WTC11 (cell line): ENCODE measurements at regions not wholly inside any gene's neighbourhood (a gene's known extent, or its start where the extent isn't known, plus 50 kb on each side); places are given as distances from the start of the nearest gene placed in this dataset.

Experiments
- ATAC-seq: fragments of 200-7000 bp; cut with Tn5 transposase; 2 replicates; pipeline ENCODE4 v1.10.0; 2021; ENCODE audit warnings: mild to moderate bottlenecking, moderate library complexity
- CTCF ChIA-PET: fragments of 300-600 bp; sonication (Branson Sonifier 250); formaldehyde crosslinking; loops from one replicate; lab custom pipeline; 2021; ENCODE audit warnings: antibody characterized with exemption; lab: Charles Lee
- POLR2A ChIA-PET: fragments of 350-600 bp; sonication (Branson Sonifier 250); formaldehyde crosslinking; loops from one replicate; lab custom pipeline; 2021; ENCODE audit warnings: antibody characterized with exemption; lab: Charles Lee
- DNase-seq: peaks from one replicate; pipeline ENCODE4 v3.0.0; 2021; ENCODE audit warnings: low spot score
- H3K27ac Mint-ChIP-seq: 2 replicates; pipeline ENCODE4 v1.8.0; 2021; ENCODE audit warnings: mixed read lengths
- H3K27me3 Mint-ChIP-seq: 2 replicates; pipeline ENCODE4 v1.8.0; 2021; ENCODE audit warnings: low read depth, mild to moderate bottlenecking, moderate library complexity, mixed read lengths
- H3K36me3 Mint-ChIP-seq: 2 replicates; pipeline ENCODE4 v1.8.0; 2021; ENCODE audit warnings: mixed read lengths
- H3K4me1 Mint-ChIP-seq: 2 replicates; pipeline ENCODE4 v1.8.0; 2022; ENCODE audit warnings: mixed read lengths
- H3K4me3 Mint-ChIP-seq: 2 replicates; pipeline ENCODE4 v1.8.0; 2021; ENCODE audit warnings: mild to moderate bottlenecking, moderate library complexity, mixed read lengths
- H3K9me3 Mint-ChIP-seq: 2 replicates; pipeline ENCODE4 v1.8.0; 2021; ENCODE audit warnings: mixed read lengths
- ATF6 ChIP-seq: sonication (generic); formaldehyde crosslinking; IDR thresholded peaks from 2 replicates; pipeline ENCODE4 v1.8.1; 2023; ENCODE audit warnings: mild to moderate bottlenecking, missing genetic modification reagents
- E2F1 ChIP-seq: sonication (generic); formaldehyde crosslinking; IDR thresholded peaks from 2 replicates; pipeline ENCODE4 v1.8.0; 2022; ENCODE audit warnings: mild to moderate bottlenecking, missing genetic modification reagents
- E2F5 ChIP-seq: sonication (generic); formaldehyde crosslinking; IDR thresholded peaks from 2 replicates; pipeline ENCODE4 v1.8.1; 2022; ENCODE audit warnings: mild to moderate bottlenecking, moderate library complexity, missing genetic modification reagents
- IRF1 ChIP-seq: sonication (generic); formaldehyde crosslinking; IDR thresholded peaks from 2 replicates; pipeline ENCODE4 v1.8.0; 2023; ENCODE audit warnings: missing genetic modification reagents
- JAZF1 ChIP-seq: fragments of 250-450 bp; sonication (Bioruptor Pico); IDR thresholded peaks from 2 replicates; pipeline ENCODE4 v1.9.0; 2021; ENCODE audit warnings: moderate library complexity, mild to moderate bottlenecking, inconsistent platforms
- MLX ChIP-seq: sonication (generic); formaldehyde crosslinking; IDR thresholded peaks from 2 replicates; pipeline ENCODE4 v1.8.1; 2023; ENCODE audit warnings: mild to moderate bottlenecking, missing genetic modification reagents, moderate library complexity
- MYBL2 ChIP-seq: sonication (generic); formaldehyde crosslinking; IDR thresholded peaks from 2 replicates; pipeline ENCODE4 v1.8.1; 2023; ENCODE audit warnings: mild to moderate bottlenecking, moderate library complexity, missing genetic modification reagents
- PREB ChIP-seq: sonication (generic); formaldehyde crosslinking; IDR thresholded peaks from 2 replicates; pipeline ENCODE4 v1.8.1; 2022; ENCODE audit warnings: mild to moderate bottlenecking, missing genetic modification reagents, moderate library complexity, borderline replicate concordance
- SP1 ChIP-seq: sonication (generic); formaldehyde crosslinking; conservative IDR thresholded peaks from 2 replicates; pipeline ENCODE4 v1.8.1; 2022; ENCODE audit warnings: missing genetic modification reagents
- TP53 ChIP-seq: sonication (generic); formaldehyde crosslinking; IDR thresholded peaks from 2 replicates; pipeline ENCODE4 v1.8.1; 2023; ENCODE audit warnings: mild to moderate bottlenecking, missing genetic modification reagents
- ZNF138 ChIP-seq: sonication (generic); formaldehyde crosslinking; conservative IDR thresholded peaks from 2 replicates; pipeline ENCODE4 v1.8.1; 2022; ENCODE audit warnings: mild to moderate bottlenecking, moderate library complexity, missing genetic modification reagents
- ZNF219 ChIP-seq: sonication (generic); formaldehyde crosslinking; IDR thresholded peaks from 2 replicates; pipeline ENCODE4 v1.8.0; 2023; ENCODE audit warnings: missing genetic modification reagents, mild to moderate bottlenecking, borderline replicate concordance
- ZNF425 ChIP-seq: fragments of 250-450 bp; sonication (Bioruptor Pico); conservative IDR thresholded peaks from 2 replicates; pipeline ENCODE4 v1.9.0; 2021; ENCODE audit warnings: mild to moderate bottlenecking
- TF ChIP-seq, protein P1 (sequence below): sonication (generic); formaldehyde crosslinking; IDR thresholded peaks from 2 replicates; pipeline ENCODE4 v1.8.1; 2022; ENCODE audit warnings: low read depth, missing genetic modification reagents, borderline replicate concordance
- TF ChIP-seq, protein P2 (sequence below): fragments of 250-450 bp; sonication (Bioruptor Pico); IDR thresholded peaks from 2 replicates; pipeline ENCODE4 v2.1.2; 2022; ENCODE audit warnings: mild to moderate bottlenecking, moderate library complexity
- TF ChIP-seq, protein P3 (sequence below): fragments of 250-450 bp; sonication (Bioruptor Pico); IDR thresholded peaks from 2 replicates; pipeline ENCODE4 v1.9.0; 2021; ENCODE audit warnings: mild to moderate bottlenecking
- TF ChIP-seq, protein P4 (sequence below): sonication (generic); formaldehyde crosslinking; IDR thresholded peaks from 2 replicates; pipeline ENCODE4 v1.8.1; 2022; ENCODE audit warnings: missing genetic modification reagents, borderline replicate concordance

- Mint-ChIP-seq H3K27ac (no peak overlapping the region), H3K4me3 (no peak overlapping the region), H3K4me1 (peaks cover 45% of the 10 kb centered on the region), H3K36me3 (peaks cover 4% of the 10 kb centered on the region; the same call in 1 of the 2 replicates), H3K27me3 (no peaks in the 10 kb centered on the region), H3K9me3 (peaks cover 7% of the 10 kb centered on the region)
- no peak for TF ChIP-seq ZNF138
- no peak for TF ChIP-seq PREB (CRISPR knock-in tag)
- no peak for TF ChIP-seq ZNF219
- TF ChIP-seq, protein P1, sequence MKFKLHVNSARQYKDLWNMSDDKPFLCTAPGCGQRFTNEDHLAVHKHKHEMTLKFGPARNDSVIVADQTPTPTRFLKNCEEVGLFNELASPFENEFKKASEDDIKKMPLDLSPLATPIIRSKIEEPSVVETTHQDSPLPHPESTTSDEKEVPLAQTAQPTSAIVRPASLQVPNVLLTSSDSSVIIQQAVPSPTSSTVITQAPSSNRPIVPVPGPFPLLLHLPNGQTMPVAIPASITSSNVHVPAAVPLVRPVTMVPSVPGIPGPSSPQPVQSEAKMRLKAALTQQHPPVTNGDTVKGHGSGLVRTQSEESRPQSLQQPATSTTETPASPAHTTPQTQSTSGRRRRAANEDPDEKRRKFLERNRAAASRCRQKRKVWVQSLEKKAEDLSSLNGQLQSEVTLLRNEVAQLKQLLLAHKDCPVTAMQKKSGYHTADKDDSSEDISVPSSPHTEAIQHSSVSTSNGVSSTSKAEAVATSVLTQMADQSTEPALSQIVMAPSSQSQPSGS (CRISPR knock-in tag): no peak
- TF ChIP-seq JAZF1 (CRISPR knock-in tag): no peak
- no peak for TF ChIP-seq E2F5 (CRISPR knock-in tag)
- TF ChIP-seq, protein P2, sequence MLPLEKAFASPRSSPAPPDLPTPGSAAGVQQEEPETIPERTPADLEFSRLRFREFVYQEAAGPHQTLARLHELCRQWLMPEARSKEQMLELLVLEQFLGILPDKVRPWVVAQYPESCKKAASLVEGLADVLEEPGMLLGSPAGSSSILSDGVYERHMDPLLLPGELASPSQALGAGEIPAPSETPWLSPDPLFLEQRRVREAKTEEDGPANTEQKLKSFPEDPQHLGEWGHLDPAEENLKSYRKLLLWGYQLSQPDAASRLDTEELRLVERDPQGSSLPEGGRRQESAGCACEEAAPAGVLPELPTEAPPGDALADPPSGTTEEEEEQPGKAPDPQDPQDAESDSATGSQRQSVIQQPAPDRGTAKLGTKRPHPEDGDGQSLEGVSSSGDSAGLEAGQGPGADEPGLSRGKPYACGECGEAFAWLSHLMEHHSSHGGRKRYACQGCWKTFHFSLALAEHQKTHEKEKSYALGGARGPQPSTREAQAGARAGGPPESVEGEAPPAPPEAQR (CRISPR knock-in tag): no peak
- TF ChIP-seq MLX (CRISPR knock-in tag): no peak
- ATAC-seq (no peak), DNase-seq (no peak)
- POLR2A ChIA-PET: no interaction called here
- CTCF ChIA-PET: no interaction called here
Observed at GRCh38 chr18:28712796-28713425, 536.0 kb upstream of the CDH2 start.

GRCh38 chr18:28712172-28712571 lies 535.2 kb upstream of the CDH2 start:
- Mint-ChIP-seq H3K27me3 (no peaks in the 10 kb centered on the region), H3K9me3 (no peaks in the 10 kb centered on the region), H3K27ac (no peak overlapping the region), H3K4me1 (peaks cover 49% of the 10 kb centered on the region), H3K4me3 (no peak overlapping the region), H3K36me3 (no peaks in the 10 kb centered on the region)
- DNase-seq (no peak), ATAC-seq (no peak)
- ChIA-PET POLR2A (no interaction called here), CTCF (no interaction called here)
- no peak for TF ChIP-seq E2F5 (CRISPR knock-in tag)
- no peak for TF ChIP-seq E2F1 (CRISPR knock-in tag)
- no peak for TF ChIP-seq ATF6 (CRISPR knock-in tag)
- no peak for TF ChIP-seq MLX (CRISPR knock-in tag)
- TF ChIP-seq SP1 (CRISPR knock-in tag): no peak
- TF ChIP-seq, protein P3, sequence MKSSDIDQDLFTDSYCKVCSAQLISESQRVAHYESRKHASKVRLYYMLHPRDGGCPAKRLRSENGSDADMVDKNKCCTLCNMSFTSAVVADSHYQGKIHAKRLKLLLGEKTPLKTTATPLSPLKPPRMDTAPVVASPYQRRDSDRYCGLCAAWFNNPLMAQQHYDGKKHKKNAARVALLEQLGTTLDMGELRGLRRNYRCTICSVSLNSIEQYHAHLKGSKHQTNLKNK (CRISPR knock-in tag): no peak
- TF ChIP-seq TP53: no peak
- no peak for TF ChIP-seq IRF1 (CRISPR knock-in tag)
- TF ChIP-seq, protein P4, sequence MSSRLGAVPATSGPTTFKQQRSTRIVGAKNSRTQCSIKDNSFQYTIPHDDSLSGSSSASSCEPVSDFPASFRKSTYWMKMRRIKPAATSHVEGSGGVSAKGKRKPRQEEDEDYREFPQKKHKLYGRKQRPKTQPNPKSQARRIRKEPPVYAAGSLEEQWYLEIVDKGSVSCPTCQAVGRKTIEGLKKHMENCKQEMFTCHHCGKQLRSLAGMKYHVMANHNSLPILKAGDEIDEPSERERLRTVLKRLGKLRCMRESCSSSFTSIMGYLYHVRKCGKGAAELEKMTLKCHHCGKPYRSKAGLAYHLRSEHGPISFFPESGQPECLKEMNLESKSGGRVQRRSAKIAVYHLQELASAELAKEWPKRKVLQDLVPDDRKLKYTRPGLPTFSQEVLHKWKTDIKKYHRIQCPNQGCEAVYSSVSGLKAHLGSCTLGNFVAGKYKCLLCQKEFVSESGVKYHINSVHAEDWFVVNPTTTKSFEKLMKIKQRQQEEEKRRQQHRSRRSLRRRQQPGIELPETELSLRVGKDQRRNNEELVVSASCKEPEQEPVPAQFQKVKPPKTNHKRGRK: no peak
- TF ChIP-seq MYBL2 (CRISPR knock-in tag): no peak
- no peak for TF ChIP-seq ZNF425 (CRISPR knock-in tag)
